Sigmoid colon (tissue), 6 donors: ENCODE measurements at regions not wholly inside any gene's neighbourhood (a gene's known extent, or its start where the extent isn't known, plus 50 kb on each side); places are given as distances from the start of the nearest gene placed in this dataset.
"Not testable (repeated sequence)": the region's sequence is repeated elsewhere in the genome, so short reads cannot be mapped to it uniquely, and the experiment has no call there.

Source experiments
- DNase-seq: peaks from one replicate; pipeline ENCODE4 v3.0.0-alpha.2; 2019
- H3K27ac ChIP-seq, 4 donors: fragments of 200-600 bp; sonication (generic); one replicate each; pipeline ENCODE4 v1.5.1; 2016 to 2019; ENCODE audit warnings: mild to moderate bottlenecking in 1 of 4
- H3K27me3 ChIP-seq, 3 donors: fragments of 200-600 bp; sonication (generic); one replicate each; pipeline ENCODE4 v1.5.1; 2019; ENCODE audit warnings: mild to moderate bottlenecking in 1 of 3
- H3K36me3 ChIP-seq, 4 donors: fragments of 200-600 bp; sonication (generic); one replicate each; pipeline ENCODE4 v1.5.1; 2016 to 2019
- H3K4me1 ChIP-seq, 4 donors: fragments of 200-600 bp; sonication (generic); one replicate each; pipeline ENCODE4 v1.5.1; 2017 to 2019
- H3K4me3 ChIP-seq, 4 donors: fragments of 200-600 bp; sonication (generic); one replicate each; pipeline ENCODE4 v1.5.1; 2017 to 2019; ENCODE audit warnings: mild to moderate bottlenecking in 2 of 4, moderate library complexity in 1 of 4
- H3K9me3 ChIP-seq, 4 donors: fragments of 200-600 bp in 3 of 4; sonication (generic) in 3 of 4; one replicate each; pipeline versions ENCODE4 v1.5.1 to v1.6.1; 2013 to 2019
- EP300 ChIP-seq, 4 donors: sonication (generic); formaldehyde crosslinking; IDR thresholded peaks; one replicate each; pipeline ENCODE4 v1.6.1; 2017; ENCODE audit warnings: antibody characterized with exemption in 4 of 4
- POLR2A ChIP-seq, 2 donors: fragments of 450-650 bp; IDR thresholded peaks; one replicate each; pipeline ENCODE4 v1.6.1; 2016; ENCODE audit warnings: antibody characterized with exemption in 2 of 2, mild to moderate bottlenecking in 2 of 2, moderate library complexity in 2 of 2
- POLR2AphosphoS5 ChIP-seq, 4 donors: sonication (generic); formaldehyde crosslinking; IDR thresholded peaks; one replicate each; pipeline ENCODE4 v1.6.1; 2017; ENCODE audit warnings: antibody characterized with exemption in 4 of 4
- WGBS, 2 donors: extraction: QIAGEN DNeasy Blood & Tissue Kit; methylation state at CpG; one replicate each; pipeline ENCODE4 v1.1.7; 2013; 5-methylcytosine and 5-hydroxymethylcytosine counted together
- intact Hi-C: fragments of 100-400 bp; cut with DNase I; formaldehyde crosslinking; loops from one replicate; pipeline ENCODE4 v1.15.1; 2023
- TF ChIP-seq, protein P1 (sequence below), 4 experiments: fragments of 450-650 bp in 3 of 4; fragments of 200-600 bp in 1 of 4; IDR thresholded peaks; one replicate each; pipeline ENCODE4 v1.5.1; 2016 to 2019; ENCODE audit warnings: antibody characterized with exemption in 4 of 4, mild to moderate bottlenecking in 3 of 4, moderate library complexity in 2 of 4
- donor health status: healthy with polysubstance abuse.
- donor health status: healthy.

- 64 to 82% methylated on average over 3 of the region's 3 CpGs for WGBS, 2 donors
- intact Hi-C loops = no loop called here
Measured at GRCh38 chr4:164343472-164343976, 410.4 kb upstream of the SMIM31 start.

GRCh38 chr4:164345756-164346155 is 408.2 kb upstream of the SMIM31 start:
- H3K4me1 ChIP-seq = no peaks in the 10 kb centered on the region
- peaks cover 0 to 2% (median under 1%) of the 10 kb centered on the region in 4 donors for H3K9me3 ChIP-seq
- H3K27ac ChIP-seq = no peak overlapping the region
- H3K27me3 ChIP-seq = no peaks in the 10 kb centered on the region
- no peak overlapping the region for H3K4me3 ChIP-seq
- no peak for DNase-seq
- no peaks in the 10 kb centered on the region for H3K36me3 ChIP-seq
- intact Hi-C loops = no loop called here
- TF ChIP-seq EP300 (IDR thresholded peaks at IDR 0.05) = no peak
- TF ChIP-seq, protein P1, sequence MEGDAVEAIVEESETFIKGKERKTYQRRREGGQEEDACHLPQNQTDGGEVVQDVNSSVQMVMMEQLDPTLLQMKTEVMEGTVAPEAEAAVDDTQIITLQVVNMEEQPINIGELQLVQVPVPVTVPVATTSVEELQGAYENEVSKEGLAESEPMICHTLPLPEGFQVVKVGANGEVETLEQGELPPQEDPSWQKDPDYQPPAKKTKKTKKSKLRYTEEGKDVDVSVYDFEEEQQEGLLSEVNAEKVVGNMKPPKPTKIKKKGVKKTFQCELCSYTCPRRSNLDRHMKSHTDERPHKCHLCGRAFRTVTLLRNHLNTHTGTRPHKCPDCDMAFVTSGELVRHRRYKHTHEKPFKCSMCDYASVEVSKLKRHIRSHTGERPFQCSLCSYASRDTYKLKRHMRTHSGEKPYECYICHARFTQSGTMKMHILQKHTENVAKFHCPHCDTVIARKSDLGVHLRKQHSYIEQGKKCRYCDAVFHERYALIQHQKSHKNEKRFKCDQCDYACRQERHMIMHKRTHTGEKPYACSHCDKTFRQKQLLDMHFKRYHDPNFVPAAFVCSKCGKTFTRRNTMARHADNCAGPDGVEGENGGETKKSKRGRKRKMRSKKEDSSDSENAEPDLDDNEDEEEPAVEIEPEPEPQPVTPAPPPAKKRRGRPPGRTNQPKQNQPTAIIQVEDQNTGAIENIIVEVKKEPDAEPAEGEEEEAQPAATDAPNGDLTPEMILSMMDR (IDR thresholded peaks at IDR 0.05) = no peak
- no peak for TF ChIP-seq POLR2AphosphoS5 (IDR thresholded peaks at IDR 0.05)
- no peak for TF ChIP-seq POLR2A (IDR thresholded peaks at IDR 0.05)

More at GRCh38 chr4:164343472-164343976, 410.4 kb upstream of the SMIM31 start:
- Histone ChIP-seq H3K27ac (no peak overlapping the region), H3K9me3 (peaks cover 0 to 2% (median under 1%) of the 10 kb centered on the region in 4 donors), H3K36me3 (no peaks in the 10 kb centered on the region), H3K4me1 (no peaks in the 10 kb centered on the region), H3K27me3 (no peaks in the 10 kb centered on the region), H3K4me3 (no peak overlapping the region)
- TF ChIP-seq, protein P1 (IDR thresholded peaks at IDR 0.05) = no peak
- TF ChIP-seq POLR2AphosphoS5 (IDR thresholded peaks at IDR 0.05) = no peak
- TF ChIP-seq POLR2A (IDR thresholded peaks at IDR 0.05) = no peak
- no peak for TF ChIP-seq EP300 (IDR thresholded peaks at IDR 0.05)
- no peak for DNase-seq

DNA sequence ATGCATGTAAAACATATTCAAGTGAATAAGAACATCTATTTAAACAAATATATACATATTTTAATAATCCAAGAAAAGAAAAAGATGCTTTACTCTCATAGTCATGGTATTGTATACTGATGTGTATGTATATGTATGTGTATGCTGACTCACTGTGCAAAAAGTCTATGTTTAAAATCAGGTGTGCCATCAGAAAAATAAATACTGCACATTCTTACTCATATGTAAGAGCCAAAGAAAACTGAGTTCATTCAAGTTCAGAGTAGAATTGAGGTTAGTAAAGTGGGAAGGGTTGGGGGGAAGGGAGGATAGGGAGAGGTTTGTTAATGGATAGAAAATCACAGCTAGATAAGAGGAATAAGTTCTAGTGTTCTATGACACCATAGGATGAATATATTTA is 403.9 kb upstream of the SMIM31 start:
- no peak for DNase-seq
- H3K27me3 ChIP-seq = no peaks in the 10 kb centered on the region
- H3K4me3 ChIP-seq = no peak overlapping the region
- no peaks in the 10 kb centered on the region for H3K9me3 ChIP-seq
- no peaks in the 10 kb centered on the region for H3K36me3 ChIP-seq
- no peak overlapping the region for H3K27ac ChIP-seq
- no peaks in the 10 kb centered on the region for H3K4me1 ChIP-seq
- no peak for TF ChIP-seq POLR2A (IDR thresholded peaks at IDR 0.05)
- no peak for TF ChIP-seq POLR2AphosphoS5 (IDR thresholded peaks at IDR 0.05)
- TF ChIP-seq EP300 (IDR thresholded peaks at IDR 0.05) = no peak
- TF ChIP-seq, protein P1 (IDR thresholded peaks at IDR 0.05) = no peak
- intact Hi-C loops = no loop called here

DNA sequence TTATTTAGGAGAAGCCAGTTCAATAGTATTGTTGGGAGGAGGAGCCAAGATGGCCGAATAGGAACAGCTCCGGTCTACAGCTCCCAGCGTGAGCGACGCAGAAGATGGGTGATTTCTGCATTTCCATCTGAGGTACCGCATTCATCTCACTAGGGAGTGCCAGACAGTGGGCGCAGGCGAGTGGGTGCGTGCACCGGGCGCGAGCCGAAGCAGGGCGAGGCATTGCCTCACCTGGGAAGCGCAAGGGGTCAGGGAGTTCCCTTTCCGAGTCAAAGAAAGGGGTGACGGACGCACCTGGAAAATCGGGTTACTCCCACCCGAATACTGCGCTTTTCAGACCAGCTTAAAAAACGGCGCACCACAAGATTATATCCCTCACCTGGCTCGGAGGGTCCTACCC is 403.2 kb upstream of the SMIM31 start:
- H3K27me3 ChIP-seq, H3K36me3 ChIP-seq, intact Hi-C loops, DNase-seq, H3K4me1 ChIP-seq, H3K4me3 ChIP-seq, H3K27ac ChIP-seq, H3K9me3 ChIP-seq: not testable (repeated sequence)
- 96% methylated on average over 24 of the region's 24 CpGs for WGBS, 2 donors

DNA sequence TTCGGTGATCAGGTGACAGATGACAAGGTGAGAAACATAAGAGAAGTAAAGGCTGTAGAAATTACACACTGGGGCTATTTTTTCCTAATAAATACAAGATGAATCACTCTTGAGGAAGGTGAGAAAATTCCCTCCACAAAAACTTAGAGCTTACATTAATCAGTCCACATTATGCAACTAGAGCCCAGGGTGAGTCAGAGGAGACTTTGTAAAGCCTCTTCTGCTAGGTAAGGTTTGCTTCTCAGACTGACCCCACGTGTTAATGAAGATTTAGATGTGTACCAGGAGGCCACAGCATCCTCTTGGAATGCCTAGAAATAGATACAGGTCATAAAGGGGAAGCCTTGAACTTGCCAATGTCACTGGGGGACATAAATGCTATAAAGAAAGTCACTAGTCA is 396.0 kb upstream of the SMIM31 start:
- Histone ChIP-seq H3K27me3 (no peaks in the 10 kb centered on the region), H3K4me3 (no peak overlapping the region), H3K4me1 (no peaks in the 10 kb centered on the region), H3K27ac (no peak overlapping the region), H3K36me3 (no peaks in the 10 kb centered on the region), H3K9me3 (no peaks in the 10 kb centered on the region)
- intact Hi-C loops = no loop called here
- DNase-seq = no peak
- TF ChIP-seq, protein P1 (IDR thresholded peaks at IDR 0.05) = no peak
- TF ChIP-seq POLR2AphosphoS5 (IDR thresholded peaks at IDR 0.05) (no peak), EP300 (IDR thresholded peaks at IDR 0.05) (no peak), POLR2A (IDR thresholded peaks at IDR 0.05) (no peak)
- WGBS, 2 donors = 31 to 53% methylated on average over 2 of the region's 2 CpGs
